ENCODE measurements at regions not wholly inside any gene's neighbourhood (a gene's known extent, or its start where the extent isn't known, plus 50 kb on each side); places are given as distances from the start of the nearest gene placed in this dataset.

DNA sequence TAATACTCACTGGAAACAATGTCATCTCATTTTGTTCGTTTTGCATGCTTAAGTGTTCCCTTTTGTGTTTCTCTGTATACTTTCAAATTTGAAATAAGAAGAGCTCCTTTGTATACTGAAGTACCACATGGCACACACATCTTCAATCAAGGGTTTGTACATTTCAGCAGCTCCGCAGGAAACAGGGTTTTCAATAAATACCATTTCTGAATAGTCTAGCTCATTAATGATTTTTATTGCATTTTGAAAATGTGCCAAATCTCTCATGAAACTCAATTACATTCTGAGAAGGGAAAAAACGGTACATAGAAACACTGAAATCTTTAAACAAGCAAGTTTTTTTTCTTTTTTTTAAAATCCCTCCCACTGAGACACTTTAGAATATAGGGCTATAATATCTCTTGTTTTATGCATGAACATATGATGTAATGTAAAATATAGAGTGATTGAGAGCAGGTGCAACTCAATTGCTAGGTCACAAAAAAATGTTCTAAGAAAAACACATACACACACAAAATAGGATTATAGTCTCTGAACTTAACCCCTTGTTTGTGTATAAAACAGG lies 914.2 kb upstream of the PCDH7 start:
- Histone ChIP-seq H3K9ac (ENCODE audit: low read length) (no peak overlapping the region), H3K9me3 (ENCODE audit: low read length) (no peaks in the 10 kb centered on the region), H3K4me3 (ENCODE audit: low read depth, low read length, poor library complexity, severe bottlenecking) (no peak overlapping the region), H4K20me1 (ENCODE audit: insufficient read depth, low read length) (no peaks in the 10 kb centered on the region), H3K79me2 (ENCODE audit: insufficient read depth, low read length) (no peaks in the 10 kb centered on the region), H3K4me1 (ENCODE audit: insufficient read depth, low read length, severe bottlenecking) (no peaks in the 10 kb centered on the region), H3K36me3 (ENCODE audit: insufficient read depth, low read length) (no peaks in the 10 kb centered on the region), H3K27ac (ENCODE audit: low read depth, low read length, poor library complexity, severe bottlenecking) (no peak overlapping the region), H3K27me3 (ENCODE audit: insufficient read depth, low read length) (no peaks in the 10 kb centered on the region), H3K9me2 (ENCODE audit: low read depth, low read length) (no peaks in the 10 kb centered on the region), H3F3A (ENCODE audit: insufficient read depth, low read length) (no peaks in the 10 kb centered on the region), H3K4me2 (ENCODE audit: low read length) (no peak overlapping the region), H2AFZ (ENCODE audit: low read length) (no peak overlapping the region)
- no peak for TF ChIP-seq EZH2 (IDR thresholded peaks at IDR 0.05; ENCODE audit: borderline replicate concordance, low read length)
- TF ChIP-seq, protein P1, sequence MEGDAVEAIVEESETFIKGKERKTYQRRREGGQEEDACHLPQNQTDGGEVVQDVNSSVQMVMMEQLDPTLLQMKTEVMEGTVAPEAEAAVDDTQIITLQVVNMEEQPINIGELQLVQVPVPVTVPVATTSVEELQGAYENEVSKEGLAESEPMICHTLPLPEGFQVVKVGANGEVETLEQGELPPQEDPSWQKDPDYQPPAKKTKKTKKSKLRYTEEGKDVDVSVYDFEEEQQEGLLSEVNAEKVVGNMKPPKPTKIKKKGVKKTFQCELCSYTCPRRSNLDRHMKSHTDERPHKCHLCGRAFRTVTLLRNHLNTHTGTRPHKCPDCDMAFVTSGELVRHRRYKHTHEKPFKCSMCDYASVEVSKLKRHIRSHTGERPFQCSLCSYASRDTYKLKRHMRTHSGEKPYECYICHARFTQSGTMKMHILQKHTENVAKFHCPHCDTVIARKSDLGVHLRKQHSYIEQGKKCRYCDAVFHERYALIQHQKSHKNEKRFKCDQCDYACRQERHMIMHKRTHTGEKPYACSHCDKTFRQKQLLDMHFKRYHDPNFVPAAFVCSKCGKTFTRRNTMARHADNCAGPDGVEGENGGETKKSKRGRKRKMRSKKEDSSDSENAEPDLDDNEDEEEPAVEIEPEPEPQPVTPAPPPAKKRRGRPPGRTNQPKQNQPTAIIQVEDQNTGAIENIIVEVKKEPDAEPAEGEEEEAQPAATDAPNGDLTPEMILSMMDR (IDR thresholded peaks at IDR 0.05; ENCODE audit: low read length) = no peak

DNA sequence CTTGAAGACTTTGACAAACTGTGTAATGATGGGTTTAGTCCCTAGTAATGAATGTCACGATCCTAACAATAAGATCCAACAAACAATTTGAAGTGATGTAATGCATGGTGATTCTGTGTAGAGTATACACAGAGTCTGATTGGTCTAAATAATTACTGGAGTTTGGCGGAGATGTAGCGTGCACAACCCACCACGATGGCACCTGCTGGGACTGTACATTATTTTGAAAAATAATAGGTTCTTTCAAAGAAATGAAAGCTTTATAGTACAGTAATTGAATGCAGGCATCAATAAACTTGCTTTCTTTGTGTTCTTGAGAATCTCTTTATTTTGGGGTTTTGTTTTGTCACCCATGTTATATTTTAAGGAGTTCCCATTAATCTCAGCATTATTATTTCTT lies 902.2 kb upstream of the PCDH7 start:
- Histone ChIP-seq H3K36me3 (ENCODE audit: insufficient read depth, low read length) (no peaks in the 10 kb centered on the region), H2AFZ (ENCODE audit: low read length) (no peak overlapping the region), H3K79me2 (ENCODE audit: insufficient read depth, low read length) (no peaks in the 10 kb centered on the region), H3K9ac (ENCODE audit: low read length) (no peak overlapping the region), H3K4me2 (ENCODE audit: low read length) (no peak overlapping the region), H3F3A (ENCODE audit: insufficient read depth, low read length) (no peaks in the 10 kb centered on the region), H3K27ac (ENCODE audit: low read depth, low read length, poor library complexity, severe bottlenecking) (no peak overlapping the region), H3K9me3 (ENCODE audit: low read length) (no peaks in the 10 kb centered on the region), H3K4me3 (ENCODE audit: low read depth, low read length, poor library complexity, severe bottlenecking) (no peak overlapping the region), H4K20me1 (ENCODE audit: insufficient read depth, low read length) (no peaks in the 10 kb centered on the region), H3K9me2 (ENCODE audit: low read depth, low read length) (no peaks in the 10 kb centered on the region), H3K4me1 (ENCODE audit: insufficient read depth, low read length, severe bottlenecking) (no peaks in the 10 kb centered on the region), H3K27me3 (ENCODE audit: insufficient read depth, low read length) (no peaks in the 10 kb centered on the region)
- TF ChIP-seq EZH2 (IDR thresholded peaks at IDR 0.05; ENCODE audit: borderline replicate concordance, low read length) = no peak
- TF ChIP-seq, protein P1 (IDR thresholded peaks at IDR 0.05; ENCODE audit: low read length) = no peak

DNA sequence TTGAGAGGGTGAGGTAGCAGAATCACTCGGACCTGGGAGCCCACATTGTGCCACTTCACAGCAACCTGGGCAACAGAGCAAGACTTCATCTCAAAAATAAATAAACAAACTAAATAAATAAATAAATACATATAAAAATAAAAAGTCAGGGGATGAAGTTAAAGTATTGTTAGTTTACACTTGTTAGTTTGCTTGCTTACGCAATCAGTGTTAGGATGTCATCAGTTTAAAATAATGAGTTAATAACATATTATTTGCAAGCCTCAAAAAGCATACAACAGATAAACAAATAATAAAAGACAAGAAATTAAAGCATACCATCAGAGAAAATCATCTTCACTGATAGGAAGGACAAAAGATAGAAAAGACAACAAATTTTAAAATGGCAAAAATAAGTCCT lies 891.1 kb upstream of the PCDH7 start:
- Histone ChIP-seq H3K27me3 (ENCODE audit: insufficient read depth, low read length) (no peaks in the 10 kb centered on the region), H3K9me3 (ENCODE audit: low read length) (no peaks in the 10 kb centered on the region), H3K4me1 (ENCODE audit: insufficient read depth, low read length, severe bottlenecking) (no peaks in the 10 kb centered on the region), H3K27ac (ENCODE audit: low read depth, low read length, poor library complexity, severe bottlenecking) (no peak overlapping the region), H4K20me1 (ENCODE audit: insufficient read depth, low read length) (no peaks in the 10 kb centered on the region), H3K36me3 (ENCODE audit: insufficient read depth, low read length) (no peaks in the 10 kb centered on the region), H3K79me2 (ENCODE audit: insufficient read depth, low read length) (no peaks in the 10 kb centered on the region), H3F3A (ENCODE audit: insufficient read depth, low read length) (no peaks in the 10 kb centered on the region), H3K4me3 (ENCODE audit: low read depth, low read length, poor library complexity, severe bottlenecking) (no peak overlapping the region), H3K4me2 (ENCODE audit: low read length) (no peak overlapping the region), H3K9ac (ENCODE audit: low read length) (no peak overlapping the region), H3K9me2 (ENCODE audit: low read depth, low read length) (no peaks in the 10 kb centered on the region), H2AFZ (ENCODE audit: low read length) (no peak overlapping the region)
- no peak for TF ChIP-seq EZH2 (IDR thresholded peaks at IDR 0.05; ENCODE audit: borderline replicate concordance, low read length)
- TF ChIP-seq, protein P1 (IDR thresholded peaks at IDR 0.05; ENCODE audit: low read length) = no peak
